Neuron (in vitro differentiated cells): ENCODE measurements at regions not wholly inside any gene's neighbourhood (a gene's known extent, or its start where the extent isn't known, plus 50 kb on each side); places are given as distances from the start of the nearest gene placed in this dataset.

Source experiments
- H2AFZ ChIP-seq: one replicate; pipeline ENCODE4 v1.6.1; 2013; ENCODE audit warnings: low read depth, mild to moderate bottlenecking, inconsistent platforms, low read length, moderate library complexity
- H3K27me3 ChIP-seq: one replicate; pipeline ENCODE4 v1.6.1; 2013; ENCODE audit warnings: low read length; ENCODE audit not compliant: insufficient read depth
- H3K36me3 ChIP-seq: one replicate; pipeline ENCODE4 v1.6.1; 2013; ENCODE audit warnings: low read length; ENCODE audit not compliant: insufficient read depth
- H3K4me1 ChIP-seq: one replicate; pipeline ENCODE4 v1.6.1; 2013; ENCODE audit warnings: low read length; ENCODE audit not compliant: insufficient read depth
- H3K4me3 ChIP-seq: 2 replicates; pipeline ENCODE4 v1.5.1; 2013; ENCODE audit warnings: mild to moderate bottlenecking, low read length, moderate library complexity
- H3K9me3 ChIP-seq: one replicate; pipeline ENCODE4 v1.6.1; 2013; ENCODE audit warnings: low read length

GRCh38 chr4:122053186-122053585 is 98.9 kb upstream of the BLTP1 start:
- Histone ChIP-seq H3K36me3 (no peaks in the 10 kb centered on the region), H3K4me1 (no peaks in the 10 kb centered on the region), H2AFZ (no peak overlapping the region), H3K27me3 (no peaks in the 10 kb centered on the region), H3K9me3 (no peaks in the 10 kb centered on the region), H3K4me3 (no peak overlapping the region)

GRCh38 chr4:122052677-122053076 is 99.5 kb upstream of the BLTP1 start:
- Histone ChIP-seq H3K4me3 (no peak overlapping the region), H2AFZ (no peak overlapping the region), H3K9me3 (no peaks in the 10 kb centered on the region), H3K36me3 (no peaks in the 10 kb centered on the region), H3K27me3 (no peaks in the 10 kb centered on the region), H3K4me1 (peaks cover 4% of the 10 kb centered on the region)

- Histone ChIP-seq H2AFZ (no peak overlapping the region), H3K9me3 (no peaks in the 10 kb centered on the region), H3K27me3 (no peaks in the 10 kb centered on the region), H3K36me3 (no peaks in the 10 kb centered on the region), H3K4me3 (no peak overlapping the region), H3K4me1 (peaks cover 8% of the 10 kb centered on the region)
These were observed 99.0 kb upstream of the TRPC3 start for GRCh38 chr4:122050841-122051240.

- H3K36me3 ChIP-seq: no peaks in the 10 kb centered on the region
- H3K27me3 ChIP-seq: no peaks in the 10 kb centered on the region
- H3K4me3 ChIP-seq: no peak overlapping the region
- no peaks in the 10 kb centered on the region for H3K9me3 ChIP-seq
- no peak overlapping the region for H2AFZ ChIP-seq
- H3K4me1 ChIP-seq: peaks cover 8% of the 10 kb centered on the region
These were observed 95.9 kb upstream of the TRPC3 start for GRCh38 chr4:122047456-122048425.

GRCh38 chr4:122046255-122046654 is 94.4 kb upstream of the TRPC3 start:
- Histone ChIP-seq H2AFZ (no peak overlapping the region), H3K27me3 (no peaks in the 10 kb centered on the region), H3K36me3 (no peaks in the 10 kb centered on the region), H3K4me3 (no peak overlapping the region), H3K9me3 (no peaks in the 10 kb centered on the region), H3K4me1 (peaks cover 8% of the 10 kb centered on the region)

GRCh38 chr4:122045533-122045932 is 93.7 kb upstream of the TRPC3 start:
- Histone ChIP-seq H2AFZ (no peak overlapping the region), H3K4me1 (peaks cover 8% of the 10 kb centered on the region), H3K27me3 (no peaks in the 10 kb centered on the region), H3K9me3 (no peaks in the 10 kb centered on the region), H3K4me3 (no peak overlapping the region), H3K36me3 (no peaks in the 10 kb centered on the region)

- H3K27me3 ChIP-seq: no peaks in the 10 kb centered on the region
- no peaks in the 10 kb centered on the region for H3K36me3 ChIP-seq
- H3K9me3 ChIP-seq: no peaks in the 10 kb centered on the region
- H3K4me3 ChIP-seq: no peak overlapping the region
- peaks cover 8% of the 10 kb centered on the region for H3K4me1 ChIP-seq
- no peak overlapping the region for H2AFZ ChIP-seq
These were observed 92.6 kb upstream of the TRPC3 start for GRCh38 chr4:122044501-122044900.

GRCh38 chr4:122041312-122041711 is 89.5 kb upstream of the TRPC3 start:
- H3K4me3 ChIP-seq: no peak overlapping the region
- H3K27me3 ChIP-seq: no peaks in the 10 kb centered on the region
- no peaks in the 10 kb centered on the region for H3K4me1 ChIP-seq
- no peak overlapping the region for H2AFZ ChIP-seq
- no peaks in the 10 kb centered on the region for H3K36me3 ChIP-seq
- no peaks in the 10 kb centered on the region for H3K9me3 ChIP-seq

- Histone ChIP-seq H3K4me3 (no peak overlapping the region), H2AFZ (no peak overlapping the region), H3K36me3 (no peaks in the 10 kb centered on the region), H3K4me1 (no peaks in the 10 kb centered on the region), H3K9me3 (no peaks in the 10 kb centered on the region), H3K27me3 (no peaks in the 10 kb centered on the region)
These were observed 87.0 kb upstream of the TRPC3 start for GRCh38 chr4:122038896-122039295.

GRCh38 chr4:122034619-122035018 is 82.8 kb upstream of the TRPC3 start:
- Histone ChIP-seq H3K9me3 (no peaks in the 10 kb centered on the region), H3K36me3 (no peaks in the 10 kb centered on the region), H3K4me1 (no peaks in the 10 kb centered on the region), H3K4me3 (no peak overlapping the region), H2AFZ (no peak overlapping the region), H3K27me3 (no peaks in the 10 kb centered on the region)

- no peaks in the 10 kb centered on the region for H3K4me1 ChIP-seq
- no peak overlapping the region for H2AFZ ChIP-seq
- H3K9me3 ChIP-seq: no peaks in the 10 kb centered on the region
- no peaks in the 10 kb centered on the region for H3K36me3 ChIP-seq
- no peaks in the 10 kb centered on the region for H3K27me3 ChIP-seq
- no peak overlapping the region for H3K4me3 ChIP-seq
These were observed 75.3 kb upstream of the TRPC3 start for GRCh38 chr4:122027203-122027602.

- Histone ChIP-seq H3K27me3 (no peaks in the 10 kb centered on the region), H3K4me1 (peaks cover 6% of the 10 kb centered on the region), H2AFZ (no peak overlapping the region), H3K36me3 (no peaks in the 10 kb centered on the region), H3K4me3 (no peak overlapping the region), H3K9me3 (no peaks in the 10 kb centered on the region)
These were observed 65.4 kb upstream of the TRPC3 start for GRCh38 chr4:122017296-122017695.

GRCh38 chr4:122015203-122015602 is 63.3 kb upstream of the TRPC3 start:
- Histone ChIP-seq H3K9me3 (no peaks in the 10 kb centered on the region), H3K27me3 (no peaks in the 10 kb centered on the region), H3K4me1 (peaks cover 6% of the 10 kb centered on the region), H2AFZ (no peak overlapping the region), H3K4me3 (no peak overlapping the region), H3K36me3 (no peaks in the 10 kb centered on the region)

- Histone ChIP-seq H3K27me3 (no peaks in the 10 kb centered on the region), H3K36me3 (no peaks in the 10 kb centered on the region), H2AFZ (no peak overlapping the region), H3K4me3 (no peak overlapping the region), H3K4me1 (peaks cover 6% of the 10 kb centered on the region), H3K9me3 (no peaks in the 10 kb centered on the region)
These were observed 60.9 kb upstream of the TRPC3 start for GRCh38 chr4:122012735-122013134.
